OCI-LY7 (cell line): ENCODE measurements at regions not wholly inside any gene's neighbourhood (a gene's known extent, or its start where the extent isn't known, plus 50 kb on each side); places are given as distances from the start of the nearest gene placed in this dataset.

Experiments
- BruUV-seq: library from RNA; stranded (reverse); fragments of 400-500 nt; replicated peaks from 2 replicates; lab custom pipeline; 2021; lab: Mats Ljungman, UMichigan
- CTCF ChIA-PET: fragments of 300-600 bp; sonication (Branson Sonifier 250); formaldehyde crosslinking; loops from one replicate; lab custom pipeline; 2022; ENCODE audit warnings: antibody characterized with exemption; ENCODE audit not compliant: unreplicated experiment; lab: Charles Lee
- POLR2A ChIA-PET: fragments of 300-600 bp; sonication (Branson Sonifier 250); formaldehyde crosslinking; loops from one replicate; lab custom pipeline; 2022; ENCODE audit warnings: antibody characterized with exemption; lab: Charles Lee
- DNase-seq: peaks from one replicate; pipeline ENCODE4 v3.0.0-alpha.2; 2015; ENCODE audit warnings: low spot score
- H2AFZ ChIP-seq: fragments of 200-600 bp; sonication (generic), shearing (Covaris generic); 2 replicates; pipeline ENCODE4 v1.6.1; 2014; ENCODE audit warnings: mild to moderate bottlenecking, antibody characterized with exemption, low read length, moderate library complexity
- H3K27ac ChIP-seq: fragments of 200-600 bp; sonication (generic); 2 replicates; pipeline ENCODE4 v1.5.1; 2014; ENCODE audit warnings: mixed run types, low read depth, mild to moderate bottlenecking, moderate library complexity, low read length, inconsistent platforms; ENCODE audit not compliant: poor library complexity, severe bottlenecking
- H3K36me3 ChIP-seq: fragments of 200-600 bp; sonication (generic); 2 replicates; pipeline ENCODE4 v1.6.1; 2014; ENCODE audit warnings: mild to moderate bottlenecking, antibody characterized with exemption, low read length, moderate library complexity, mixed read lengths; ENCODE audit not compliant: insufficient read depth
- H3K4me1 ChIP-seq: fragments of 200-600 bp; sonication (generic); 2 replicates; pipeline ENCODE4 v1.5.1; 2014; ENCODE audit warnings: mild to moderate bottlenecking, low read length; ENCODE audit not compliant: insufficient read depth, poor library complexity, severe bottlenecking
- H3K4me2 ChIP-seq: fragments of 200-600 bp; sonication (generic); 2 replicates; pipeline ENCODE4 v1.6.1; 2014; ENCODE audit warnings: mild to moderate bottlenecking, low read length
- H3K4me3 ChIP-seq: fragments of 200-600 bp; sonication (generic); 2 replicates; pipeline ENCODE4 v1.5.1; 2014; ENCODE audit warnings: mild to moderate bottlenecking, low read depth, low read length; ENCODE audit not compliant: poor library complexity, severe bottlenecking
- H3K79me2 ChIP-seq: fragments of 200-600 bp; sonication (generic); 2 replicates; pipeline ENCODE4 v1.6.1; 2016; ENCODE audit warnings: low read depth, mild to moderate bottlenecking, low read length, moderate library complexity, mixed read lengths; ENCODE audit not compliant: insufficient read depth
- H3K9me2 ChIP-seq: fragments of 200-600 bp; sonication (generic); 2 replicates; pipeline ENCODE4 v1.6.1; 2016; ENCODE audit warnings: mild to moderate bottlenecking, low read length, mixed read lengths; ENCODE audit not compliant: insufficient read depth
- H3K9me3 ChIP-seq: fragments of 200-600 bp; sonication (generic); 2 replicates; pipeline ENCODE4 v1.6.1; 2014; ENCODE audit warnings: mild to moderate bottlenecking, mixed run types, low read length, mixed read lengths
- H4K20me1 ChIP-seq: fragments of 200-600 bp; sonication (generic); 2 replicates; pipeline ENCODE4 v1.6.1; 2014; ENCODE audit warnings: mild to moderate bottlenecking, antibody characterized with exemption, low read length, moderate library complexity, mixed read lengths; ENCODE audit not compliant: insufficient read depth
- CTCF ChIP-seq: fragments of 200-600 bp; sonication (generic); conservative IDR thresholded peaks from 2 replicates; pipeline ENCODE4 v1.5.1; 2014; ENCODE audit warnings: mild to moderate bottlenecking, antibody characterized with exemption, low read length, moderate library complexity, mixed read lengths
- EZH2phosphoT487 ChIP-seq: fragments of 200-600 bp; sonication (generic); IDR thresholded peaks from 2 replicates; pipeline ENCODE4 v1.6.1; 2018; ENCODE audit warnings: low read depth, borderline replicate concordance, mild to moderate bottlenecking, mixed run types, antibody characterized with exemption, low read length, moderate library complexity, mixed read lengths
- intact Hi-C: fragments of 100-400 bp; cut with micrococcal nuclease; formaldehyde crosslinking; loops from one replicate; pipeline ENCODE4 v1.10.0; 2022; ENCODE audit not compliant: unreplicated experiment

GRCh38 chr3:143201870-143202752 lies 82.5 kb downstream of the CHST2 start:
- no peaks in the 10 kb centered on the region for H3K9me2 ChIP-seq
- no peak overlapping the region for H3K27ac ChIP-seq
- CTCF ChIA-PET: no interaction called here
- H3K9me3 ChIP-seq: peaks cover 16% of the 10 kb centered on the region
- no peaks in the 10 kb centered on the region; the same call in 1 of the 2 replicates for H3K36me3 ChIP-seq
- H3K4me1 ChIP-seq: peaks cover 43% of the 10 kb centered on the region
- no peaks in the 10 kb centered on the region for H4K20me1 ChIP-seq
- intact Hi-C loops: no loop called here
- no peaks in the 10 kb centered on the region for H3K79me2 ChIP-seq
- no peak overlapping the region for H3K4me2 ChIP-seq
- POLR2A ChIA-PET: interaction anchor here (0.7 to 1.5 kb wide), 6 partner anchors 10 to 481 kb away, joined by 3 to 4 read pairs (median 3); no protein-coding TSS in a partner anchor
- H3K4me3 ChIP-seq: no peak overlapping the region
- peak overlapping the region; percentile 13; the same call in 1 of the 2 replicates for H2AFZ ChIP-seq
- TF ChIP-seq EZH2phosphoT487: no peak
- TF ChIP-seq CTCF: no peak
- DNase-seq: no peak
- BruUV-seq: no TSS peak

- Histone ChIP-seq H3K9me3 (peaks cover 16% of the 10 kb centered on the region), H3K4me1 (peaks cover 54% of the 10 kb centered on the region), H3K9me2 (no peaks in the 10 kb centered on the region), H4K20me1 (no peaks in the 10 kb centered on the region), H3K4me3 (no peak overlapping the region), H3K79me2 (no peaks in the 10 kb centered on the region), H3K27ac (no peak overlapping the region), H2AFZ (peak overlapping the region; percentile 13; the same call in 1 of the 2 replicates), H3K4me2 (no peak overlapping the region), H3K36me3 (no peaks in the 10 kb centered on the region; the same call in 1 of the 2 replicates)
- no peak for TF ChIP-seq CTCF
- no peak for TF ChIP-seq EZH2phosphoT487
- DNase-seq: no peak
- intact Hi-C loops: no loop called here
- ChIA-PET CTCF (no interaction called here), POLR2A (interaction anchor here (0.9 to 1.3 kb wide), 3 partner anchors 16 to 35 kb away, joined by 3 to 4 read pairs (median 3); no protein-coding TSS in a partner anchor)
- BruUV-seq: no TSS peak
Measured at GRCh38 chr3:143203142-143203541, 83.6 kb downstream of the CHST2 start.
